WTC11 (cell line): ENCODE measurements at regions not wholly inside any gene's neighbourhood (a gene's known extent, or its start where the extent isn't known, plus 50 kb on each side); places are given as distances from the start of the nearest gene placed in this dataset.

Experiments
- CREB1 ChIP-seq: sonication (generic); formaldehyde crosslinking; IDR thresholded peaks from 2 replicates; pipeline ENCODE4 v1.8.0; 2023; ENCODE audit warnings: mild to moderate bottlenecking, missing genetic modification reagents
- CTCF ChIP-seq: fragments of 200-600 bp; IDR thresholded peaks from 2 replicates; pipeline ENCODE4 v1.8.0; 2022; ENCODE audit warnings: antibody characterized with exemption
- FOXP1 ChIP-seq: sonication (generic); formaldehyde crosslinking; IDR thresholded peaks from 2 replicates; pipeline ENCODE4 v1.8.0; 2022; ENCODE audit warnings: missing genetic modification reagents, mild to moderate bottlenecking, moderate library complexity, borderline replicate concordance
- MAX ChIP-seq: sonication (generic); formaldehyde crosslinking; IDR thresholded peaks from 2 replicates; pipeline ENCODE4 v1.8.0; 2022; ENCODE audit warnings: mild to moderate bottlenecking, missing genetic modification reagents
- SP1 ChIP-seq: sonication (generic); formaldehyde crosslinking; conservative IDR thresholded peaks from 2 replicates; pipeline ENCODE4 v1.8.1; 2022; ENCODE audit warnings: missing genetic modification reagents

GRCh38 chr2:123207245-123207644, 817.8 kb upstream of the CNTNAP5 start:
- TF ChIP-seq FOXP1 (CRISPR knock-in tag) (no peak), SP1 (no peak), MAX (CRISPR knock-in tag) (no peak), CTCF (no peak), CREB1 (no peak)
